Brain microvascular endothelial cell (primary cell): ENCODE measurements at regions not wholly inside any gene's neighbourhood (a gene's known extent, or its start where the extent isn't known, plus 50 kb on each side); places are given as distances from the start of the nearest gene placed in this dataset.

ENCODE experiments used
- DNase-seq: peaks from one replicate; pipeline ENCODE4 v3.0.0-alpha.2; 2020
- H3K27ac ChIP-seq: fragments of 250-450 bp; sonication (Bioruptor Pico); 2 replicates; pipeline ENCODE4 v1.5.1; 2020; ENCODE audit warnings: mild to moderate bottlenecking, moderate library complexity
- H3K27me3 ChIP-seq: fragments of 250-450 bp; sonication (Bioruptor Pico); replicated peaks from 2 replicates; pipeline ENCODE4 v1.5.1; 2020; ENCODE audit warnings: mild to moderate bottlenecking
- H3K36me3 ChIP-seq: fragments of 250-450 bp; sonication (Bioruptor Pico); replicated peaks from 2 replicates; pipeline ENCODE4 v1.5.1; 2020; ENCODE audit warnings: mild to moderate bottlenecking
- H3K4me3 ChIP-seq: 2 replicates; pipeline ENCODE4 v1.5.1; 2011; ENCODE audit warnings: low read depth, mild to moderate bottlenecking, control low read depth, low read length, moderate library complexity
- CTCF ChIP-seq: IDR thresholded peaks from 2 replicates; pipeline ENCODE4 v1.5.1; 2011; ENCODE audit warnings: low read depth, mild to moderate bottlenecking, moderate library complexity, low read length, control low read depth, inconsistent platforms; ENCODE audit errors: missing control alignments
- in situ Hi-C: cut with HindIII; loops from 2 replicates; pipeline ENCODE4 v1.10.0; 2017; ENCODE audit warnings: low sequenced_read_pairs, low pct_ligation_motif_present

GRCh38 chr10:3992382-3993178 is 207.6 kb upstream of the KLF6 start:
- in situ Hi-C loops, result no loop called here
- no peaks in the 10 kb centered on the region for H3K27me3 ChIP-seq
- no peak overlapping the region for H3K4me3 ChIP-seq
- no peaks in the 10 kb centered on the region for H3K36me3 ChIP-seq
- DNase-seq, result no peak
- no peak for TF ChIP-seq CTCF
- H3K27ac ChIP-seq, result no peak overlapping the region

GRCh38 chr10:3990307-3990706 is 205.3 kb upstream of the KLF6 start:
- Histone ChIP-seq H3K36me3 (no peaks in the 10 kb centered on the region), H3K4me3 (no peak overlapping the region), H3K27me3 (no peaks in the 10 kb centered on the region), H3K27ac (no peak overlapping the region)
- no peak for TF ChIP-seq CTCF
- DNase-seq, result no peak
- in situ Hi-C loops, result no loop called here

- Histone ChIP-seq H3K36me3 (no peaks in the 10 kb centered on the region), H3K27me3 (no peaks in the 10 kb centered on the region), H3K27ac (no peak overlapping the region), H3K4me3 (no peak overlapping the region)
- no peak for TF ChIP-seq CTCF
- in situ Hi-C loops, result no loop called here
- no peak for DNase-seq
Measured at GRCh38 chr10:3987143-3987974, 202.3 kb upstream of the KLF6 start.

GRCh38 chr10:3986493-3987142 is 201.6 kb upstream of the KLF6 start:
- H3K27me3 ChIP-seq, result no peaks in the 10 kb centered on the region
- TF ChIP-seq CTCF, result no peak
- H3K36me3 ChIP-seq, result no peaks in the 10 kb centered on the region
- in situ Hi-C loops, result no loop called here
- DNase-seq, result no peak
- no peak overlapping the region for H3K27ac ChIP-seq
- H3K4me3 ChIP-seq, result no peak overlapping the region

- no peak for TF ChIP-seq CTCF
- DNase-seq, result no peak
- Histone ChIP-seq H3K27me3 (no peaks in the 10 kb centered on the region), H3K27ac (no peak overlapping the region), H3K36me3 (no peaks in the 10 kb centered on the region), H3K4me3 (no peak overlapping the region)
- in situ Hi-C loops, result no loop called here
Measured at GRCh38 chr10:3982746-3983442, 197.9 kb upstream of the KLF6 start.
